NOMO-1 (cell line): ENCODE measurements at regions not wholly inside any gene's neighbourhood (a gene's known extent, or its start where the extent isn't known, plus 50 kb on each side); places are given as distances from the start of the nearest gene placed in this dataset.

Experiments used
- DNase-seq, 2 experiments: peaks; one replicate each; lab custom pipeline; 2025; ENCODE audit not compliant: unreplicated experiment in 2 of 2; lab: John Stamatoyannopoulos, UW

GRCh38 chr6:169960886-169961611, 209.6 kb downstream of the ERMARD start:
- no peak for DNase-seq

DNA sequence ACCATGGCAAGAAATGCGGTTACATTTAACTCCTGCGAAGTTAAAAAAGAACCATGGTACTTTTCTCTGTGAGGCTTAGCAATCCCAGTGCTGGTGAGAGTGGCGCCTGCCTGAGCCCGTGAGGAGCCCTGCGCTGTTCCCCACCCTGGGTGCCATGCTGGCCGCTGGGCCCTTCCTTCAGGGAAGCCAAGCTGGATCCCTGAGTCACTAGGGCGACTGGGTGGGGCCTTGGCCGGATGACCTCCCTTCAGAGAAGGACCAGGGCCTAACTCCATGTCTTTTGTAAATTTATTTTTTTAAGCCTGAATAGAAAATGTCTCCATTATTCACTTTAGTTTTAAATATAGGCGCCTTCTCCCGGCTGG, 209.1 kb downstream of the ERMARD start:
- no peak for DNase-seq

GRCh38 chr6:169960003-169960344, 208.6 kb downstream of the ERMARD start:
- no peak for DNase-seq

DNA sequence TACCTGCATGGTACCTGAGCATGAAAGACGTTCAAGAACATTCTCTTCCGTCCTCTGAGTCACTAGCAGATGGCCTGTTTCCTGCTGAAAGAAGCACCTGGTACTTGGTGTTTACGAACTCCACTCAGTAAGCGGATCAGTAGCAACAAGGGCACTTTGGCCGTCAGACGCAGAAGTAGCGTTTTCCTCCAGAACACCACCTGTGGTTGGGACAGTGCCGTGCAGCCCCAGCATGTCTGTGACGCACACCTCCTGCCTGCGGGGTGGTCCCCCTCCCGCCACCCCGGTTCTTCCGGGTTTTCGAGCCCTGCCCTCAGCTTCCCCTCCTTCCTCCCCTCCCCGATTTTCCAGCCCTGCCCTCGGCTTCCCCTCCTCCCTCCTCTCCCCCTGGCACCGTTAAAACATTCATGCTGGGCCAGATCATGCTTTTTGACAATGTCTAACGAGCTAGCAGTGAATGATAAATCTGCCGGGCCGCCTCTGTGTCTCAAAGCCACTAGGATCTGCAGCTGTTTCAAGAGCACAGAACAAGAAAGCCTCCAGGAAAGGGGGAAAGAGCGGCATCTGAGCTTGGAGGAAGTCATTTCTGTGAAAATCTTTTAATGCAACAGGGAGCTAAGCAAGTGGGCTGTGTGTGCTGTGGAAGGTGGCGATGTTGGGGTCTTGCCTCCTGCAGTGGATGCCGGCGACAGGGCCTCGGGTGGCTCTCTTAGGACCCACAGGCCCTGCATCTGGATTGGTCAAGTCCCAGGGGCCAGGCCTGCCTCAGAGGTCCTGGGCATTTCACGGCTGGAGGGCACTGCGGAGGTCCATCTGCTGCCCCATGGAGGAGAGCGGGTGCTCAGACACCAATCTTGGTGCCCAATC, 207.9 kb downstream of the ERMARD start:
- DNase-seq, result peak; percentile 74

GRCh38 chr6:169958510-169958909, 207.1 kb downstream of the ERMARD start:
- no peak for DNase-seq

DNA sequence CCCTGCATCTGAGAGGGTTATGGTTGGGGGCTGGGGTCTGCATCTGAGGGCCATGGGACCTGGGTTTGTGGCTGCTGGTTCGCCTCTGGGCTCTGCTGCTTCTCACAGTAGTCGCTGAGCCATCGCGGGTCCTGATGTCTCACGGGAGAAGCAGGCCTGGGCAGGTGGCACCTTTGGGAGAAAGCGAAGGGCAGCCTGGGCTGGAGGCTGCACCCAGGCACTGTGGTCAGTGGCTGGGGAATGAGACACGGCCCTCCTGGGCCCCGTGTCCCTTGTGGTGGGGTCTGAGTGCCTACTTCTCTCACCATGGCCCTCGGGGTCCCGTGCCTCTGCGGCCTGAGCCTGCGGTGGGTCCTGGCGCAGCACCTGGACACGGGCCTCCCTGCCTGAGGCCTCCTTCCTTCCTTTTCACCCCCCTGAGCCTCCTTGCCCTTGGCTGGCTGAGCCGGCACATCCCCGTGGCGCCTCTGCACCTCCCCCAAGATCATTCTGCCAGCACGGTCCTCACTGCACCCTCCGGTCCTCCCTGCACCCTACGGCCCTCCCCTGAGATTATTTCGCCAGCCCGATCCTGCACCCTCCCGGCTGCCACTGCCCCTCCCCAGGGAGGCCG, 206.0 kb downstream of the ERMARD start:
- peak; percentile 17 to 38 for DNase-seq

DNA sequence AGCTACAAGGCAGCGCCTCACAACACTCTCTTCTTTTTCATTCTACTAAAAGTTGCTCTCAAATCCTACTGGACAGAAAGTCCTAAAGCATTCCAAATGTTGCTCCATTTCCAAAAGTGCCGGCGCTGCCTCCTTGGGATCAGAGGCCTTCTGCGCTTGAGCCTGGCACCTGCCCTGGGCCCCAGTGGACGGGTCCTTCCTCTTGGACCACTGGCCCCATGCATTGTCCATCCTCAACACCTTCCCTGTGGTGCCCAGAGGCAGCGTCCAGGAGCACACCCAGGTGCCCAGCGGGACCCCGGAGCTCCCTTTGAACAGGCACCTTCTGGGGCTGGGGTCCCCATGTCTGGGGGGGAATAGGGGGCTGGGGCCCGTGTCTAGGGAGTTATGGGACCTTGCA, 205.2 kb downstream of the ERMARD start:
- no peak for DNase-seq

- DNase-seq, result peak; percentile 89 to 96
Measured at GRCh38 chr6:169955731-169956437, 204.5 kb downstream of the ERMARD start.

GRCh38 chr6:169954977-169955376, 203.6 kb downstream of the ERMARD start:
- DNase-seq, result no peak

- DNase-seq, result no peak
Measured at GRCh38 chr6:169953686-169954085, 202.3 kb downstream of the ERMARD start.

DNA sequence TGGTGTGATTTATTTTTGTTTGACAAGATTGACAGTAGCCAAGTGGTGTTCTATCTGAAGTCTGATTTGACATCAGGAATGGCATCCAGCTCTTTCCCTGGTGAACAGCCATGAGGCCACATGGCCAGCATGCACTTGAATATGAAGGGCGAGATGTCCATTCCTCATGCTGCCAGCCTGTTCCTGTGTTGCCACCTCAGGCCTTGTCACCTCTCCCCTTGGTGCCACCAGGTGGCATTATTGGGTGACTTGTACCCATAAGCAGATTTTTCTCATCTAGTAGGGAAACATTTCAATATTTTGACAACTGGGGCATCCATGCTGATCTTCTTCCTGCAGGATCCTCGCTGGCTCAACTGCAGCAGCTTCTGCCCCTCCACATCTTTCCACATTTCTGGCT, 199.1 kb downstream of the ERMARD start:
- peak in 1 of 2 experiments; percentile 7 for DNase-seq

DNA sequence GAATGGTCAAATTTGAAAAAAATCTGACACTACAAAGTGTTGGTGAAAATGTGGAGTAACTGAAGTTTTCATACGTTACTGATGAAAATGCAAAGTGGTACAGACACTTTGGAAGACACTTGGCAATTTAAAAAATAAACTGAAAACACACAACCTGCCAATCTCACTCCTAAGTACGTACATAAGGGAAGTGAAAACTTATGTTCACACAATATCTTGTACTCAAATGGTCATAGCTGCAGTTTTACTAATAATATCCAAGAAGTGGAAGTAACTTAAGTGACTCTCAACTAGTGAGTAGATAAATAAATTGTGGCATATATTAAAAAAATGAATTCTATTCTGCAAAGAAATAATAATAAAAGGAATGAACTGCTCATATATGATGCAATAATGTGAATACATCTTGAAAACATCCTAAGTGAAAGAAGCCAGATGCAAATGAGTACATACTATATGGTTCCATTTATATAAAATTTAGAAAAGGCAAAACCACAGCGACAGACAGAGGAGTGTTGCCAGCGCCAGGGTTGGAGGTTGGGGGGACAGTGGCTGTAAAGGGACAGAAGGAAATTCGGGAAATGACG, 198.2 kb downstream of the ERMARD start:
- DNase-seq, result peak in 1 of 2 experiments; percentile 48

DNA sequence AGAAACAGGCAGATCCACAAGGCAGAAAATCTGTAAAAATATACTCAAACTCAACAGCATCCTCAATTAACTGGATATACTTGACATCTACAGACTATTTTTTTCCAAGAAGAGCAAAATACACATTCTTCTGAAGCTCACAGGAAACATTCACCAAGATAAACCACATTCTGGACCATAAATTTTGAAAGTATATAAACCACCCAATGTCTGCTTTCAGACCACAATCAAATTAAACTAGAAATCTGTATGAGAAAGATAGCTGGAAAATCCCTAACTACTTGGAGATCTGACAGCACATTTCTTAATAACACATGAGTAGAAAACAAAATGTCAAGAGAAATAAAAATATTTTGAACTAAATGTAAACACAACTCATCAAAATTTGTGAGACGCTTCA, 195.5 kb downstream of the ERMARD start:
- DNase-seq, result no peak

DNA sequence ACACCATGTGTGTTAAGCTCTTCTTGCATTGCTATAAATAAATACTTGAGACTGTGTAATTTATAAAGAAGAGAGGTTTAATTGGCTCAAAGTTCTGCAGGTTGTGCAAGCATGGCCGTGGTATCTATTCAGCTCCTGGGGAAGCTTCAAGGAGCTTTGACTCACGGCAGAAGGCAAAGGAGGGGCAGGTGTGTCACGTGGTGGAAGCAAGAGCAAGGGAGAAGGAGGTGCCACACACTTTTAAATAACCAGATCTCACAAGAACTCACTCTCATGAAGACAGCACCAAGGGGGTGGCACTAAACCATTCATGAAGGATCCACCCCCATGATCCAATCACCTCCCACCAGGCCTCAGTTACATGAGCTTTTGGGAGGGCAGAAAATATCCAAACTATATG, 193.7 kb downstream of the ERMARD start:
- no peak for DNase-seq

DNA sequence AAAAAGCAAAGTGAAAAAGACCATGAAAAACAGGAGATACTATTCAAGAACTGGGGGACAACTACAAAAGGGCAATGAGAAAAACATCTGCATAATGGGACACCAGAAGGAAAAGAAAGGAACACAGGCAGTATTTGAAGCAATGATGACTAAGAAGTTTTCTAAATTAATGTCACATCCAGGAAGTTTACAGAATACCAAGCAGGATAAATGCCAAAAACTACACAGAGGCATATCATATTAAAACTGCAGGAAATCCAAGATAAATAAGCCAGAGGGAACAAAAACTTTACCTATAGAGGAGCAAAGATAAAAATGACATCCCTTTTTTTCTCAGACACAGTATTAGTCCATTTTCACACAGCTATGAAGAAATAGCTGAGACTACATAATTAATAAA, 193.0 kb downstream of the ERMARD start:
- no peak for DNase-seq

DNA sequence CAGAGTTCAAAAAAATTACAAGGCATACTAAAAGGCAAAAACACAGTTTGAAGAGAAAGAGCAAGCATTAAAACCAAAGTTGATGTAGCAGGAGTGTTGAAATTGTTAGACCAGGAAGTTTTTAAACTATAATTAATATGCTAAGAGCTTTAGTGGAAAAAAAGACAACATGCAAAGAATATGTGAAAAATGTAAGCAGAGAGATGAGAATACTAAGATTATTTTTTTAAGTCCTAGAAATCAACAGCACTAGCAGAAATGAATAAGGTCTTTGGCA, 192.6 kb downstream of the ERMARD start:
- no peak for DNase-seq

GRCh38 chr6:169943241-169944060, 192.0 kb downstream of the ERMARD start:
- DNase-seq, result no peak

DNA sequence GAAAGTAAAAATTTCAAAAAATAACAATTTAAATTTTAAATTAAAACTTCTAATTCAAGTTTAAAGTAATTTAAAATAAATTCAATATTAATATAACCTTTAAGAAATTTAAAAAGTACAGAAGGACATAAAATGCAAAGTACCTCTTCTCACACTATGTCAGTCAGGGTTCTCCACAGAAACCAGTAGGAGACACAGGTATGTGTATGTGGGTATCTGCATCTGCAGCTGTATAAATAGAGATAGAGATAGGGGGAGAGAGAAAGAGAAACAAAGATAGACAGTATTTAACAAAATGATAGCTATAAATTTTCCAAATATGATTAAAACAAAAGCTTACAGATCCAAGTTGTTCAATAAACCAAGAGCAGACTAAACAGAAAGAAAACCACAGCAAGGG, 190.8 kb downstream of the ERMARD start:
- no peak for DNase-seq

GRCh38 chr6:169940481-169941271, 189.3 kb downstream of the ERMARD start:
- DNase-seq, result no peak
